GM12872 (cell line): ENCODE measurements at regions not wholly inside any gene's neighbourhood (a gene's known extent, or its start where the extent isn't known, plus 50 kb on each side); places are given as distances from the start of the nearest gene placed in this dataset.

ENCODE experiments used
- TF ChIP-seq, protein P1 (sequence below): IDR thresholded peaks from 3 replicates; pipeline ENCODE4 v1.5.1; 2011; ENCODE audit warnings: low read depth, mild to moderate bottlenecking, low read length, moderate library complexity; ENCODE audit not compliant: insufficient read depth

DNA sequence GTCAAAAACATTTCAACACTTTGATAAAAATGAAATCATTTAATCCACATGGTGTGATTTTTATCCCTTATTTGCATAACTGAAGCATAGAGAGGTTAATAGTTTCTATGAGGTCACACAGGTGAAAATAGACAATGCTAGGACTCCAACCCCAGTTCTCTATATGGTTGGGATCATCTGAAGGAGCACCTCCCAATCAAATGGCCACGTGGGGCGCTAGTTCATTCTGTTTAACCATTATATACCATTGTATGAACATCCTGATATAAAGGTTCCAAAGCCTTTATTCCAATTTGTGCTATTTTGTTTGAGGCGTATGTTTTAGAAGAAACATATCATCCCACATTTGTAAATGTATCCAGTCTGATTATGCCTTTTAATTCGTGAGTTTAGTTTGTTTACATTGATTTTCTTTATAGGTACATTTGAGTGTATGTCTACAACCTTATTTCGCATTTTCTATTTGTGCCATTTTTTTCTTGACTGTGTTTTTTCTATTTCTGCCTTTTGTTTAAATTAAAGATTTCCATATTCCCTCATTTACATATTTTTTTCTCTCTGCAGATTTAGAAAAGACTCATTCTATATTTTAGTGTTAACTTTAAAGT lies 1092.0 kb downstream of the MAT2B start:
- TF ChIP-seq, protein P1, sequence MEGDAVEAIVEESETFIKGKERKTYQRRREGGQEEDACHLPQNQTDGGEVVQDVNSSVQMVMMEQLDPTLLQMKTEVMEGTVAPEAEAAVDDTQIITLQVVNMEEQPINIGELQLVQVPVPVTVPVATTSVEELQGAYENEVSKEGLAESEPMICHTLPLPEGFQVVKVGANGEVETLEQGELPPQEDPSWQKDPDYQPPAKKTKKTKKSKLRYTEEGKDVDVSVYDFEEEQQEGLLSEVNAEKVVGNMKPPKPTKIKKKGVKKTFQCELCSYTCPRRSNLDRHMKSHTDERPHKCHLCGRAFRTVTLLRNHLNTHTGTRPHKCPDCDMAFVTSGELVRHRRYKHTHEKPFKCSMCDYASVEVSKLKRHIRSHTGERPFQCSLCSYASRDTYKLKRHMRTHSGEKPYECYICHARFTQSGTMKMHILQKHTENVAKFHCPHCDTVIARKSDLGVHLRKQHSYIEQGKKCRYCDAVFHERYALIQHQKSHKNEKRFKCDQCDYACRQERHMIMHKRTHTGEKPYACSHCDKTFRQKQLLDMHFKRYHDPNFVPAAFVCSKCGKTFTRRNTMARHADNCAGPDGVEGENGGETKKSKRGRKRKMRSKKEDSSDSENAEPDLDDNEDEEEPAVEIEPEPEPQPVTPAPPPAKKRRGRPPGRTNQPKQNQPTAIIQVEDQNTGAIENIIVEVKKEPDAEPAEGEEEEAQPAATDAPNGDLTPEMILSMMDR, result peak; percentile 67

GRCh38 chr5:164600274-164600673 lies 1094.9 kb downstream of the MAT2B start:
- TF ChIP-seq, protein P1, result no peak

DNA sequence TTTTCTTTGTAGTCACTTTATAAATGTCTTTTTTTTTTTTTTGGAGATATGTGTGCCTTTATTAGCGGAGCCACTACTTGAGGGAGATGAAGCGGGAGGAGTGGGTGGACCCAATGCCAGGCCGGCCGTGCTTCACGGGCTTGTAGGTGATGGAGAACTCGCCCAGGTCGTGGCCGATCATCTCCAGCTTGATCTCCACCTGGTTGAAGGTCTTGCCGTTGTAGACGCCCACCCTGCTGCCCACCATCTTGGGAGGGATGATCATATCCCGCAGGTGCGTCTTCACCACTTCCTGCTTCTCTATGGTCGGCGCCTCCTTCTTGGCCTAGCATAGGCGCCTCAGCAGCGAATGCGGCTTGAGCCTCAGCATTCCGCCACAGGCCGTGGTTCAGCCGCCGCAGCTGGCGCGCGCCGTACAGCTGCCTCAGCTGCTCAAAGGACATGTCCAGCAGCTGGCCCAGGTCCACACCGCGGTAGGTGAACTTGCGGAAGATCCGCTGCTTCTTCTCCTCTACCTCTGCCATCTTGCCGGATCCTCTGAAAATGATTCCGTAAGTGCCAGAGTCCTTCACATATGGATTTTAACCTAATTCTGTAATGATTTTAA lies 1095.6 kb downstream of the MAT2B start:
- TF ChIP-seq, protein P1, result no peak

DNA sequence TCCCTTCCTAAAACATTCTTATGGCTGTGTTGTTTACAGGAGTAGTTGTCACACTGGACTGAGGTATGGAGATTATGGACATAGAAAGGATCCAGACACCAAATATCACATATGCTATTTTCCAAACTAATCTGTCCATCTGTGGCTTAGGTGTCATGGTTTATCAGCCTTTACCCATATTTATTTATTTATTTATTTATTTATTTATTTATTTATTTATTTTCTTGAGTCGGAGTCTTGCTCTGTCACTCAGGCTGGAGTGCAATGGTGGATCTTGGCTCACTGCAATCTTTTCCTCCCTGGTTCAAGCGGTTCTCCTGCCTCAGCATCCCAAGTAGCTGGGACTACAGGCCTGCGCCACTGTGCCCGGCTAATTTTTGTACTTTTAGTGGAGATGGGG lies 1103.1 kb downstream of the MAT2B start:
- TF ChIP-seq, protein P1, result no peak

GRCh38 chr5:164610374-164610773 lies 1105.0 kb downstream of the MAT2B start:
- TF ChIP-seq, protein P1, result no peak

DNA sequence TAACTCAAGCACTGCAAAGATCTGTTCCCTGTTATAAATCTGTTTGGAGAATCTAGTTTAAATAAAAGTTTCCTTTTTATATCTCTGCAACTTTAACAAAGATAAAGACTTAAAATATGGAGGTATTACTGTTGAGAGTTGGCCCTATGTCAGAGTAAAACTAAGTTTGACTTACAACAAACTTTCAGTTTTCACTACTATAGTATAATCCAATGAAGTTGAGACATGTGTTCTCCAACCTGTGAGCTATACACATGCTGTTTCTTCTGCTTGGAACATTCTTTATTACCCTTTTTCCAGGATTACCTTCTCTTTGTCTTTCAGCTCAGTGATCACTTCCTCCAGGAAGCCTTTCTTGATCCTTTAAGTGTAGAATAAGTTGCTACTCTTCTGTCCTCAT lies 1109.3 kb downstream of the MAT2B start:
- TF ChIP-seq, protein P1, result no peak

DNA sequence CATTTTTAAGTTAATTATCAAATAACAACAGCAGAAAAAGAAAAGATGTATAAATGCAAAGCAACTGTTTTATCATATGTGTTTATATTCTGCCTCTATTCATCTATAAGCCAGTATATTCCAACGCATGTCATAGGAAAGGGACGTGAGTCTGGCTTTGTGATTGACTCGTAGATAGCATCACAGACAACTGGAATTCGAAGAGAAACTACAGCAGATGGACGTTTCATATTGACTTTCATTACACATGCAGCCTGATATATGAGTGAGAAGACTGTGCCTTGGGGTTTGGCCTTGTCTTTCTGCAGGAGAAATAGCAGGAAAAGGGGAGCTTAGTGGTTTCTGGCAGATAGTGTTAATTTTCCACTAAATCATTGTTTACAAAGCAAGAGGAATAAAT lies 1111.9 kb downstream of the MAT2B start:
- TF ChIP-seq, protein P1, result no peak
